ENCODE measurements at regions not wholly inside any gene's neighbourhood (a gene's known extent, or its start where the extent isn't known, plus 50 kb on each side); places are given as distances from the start of the nearest gene placed in this dataset.

- Mint-ChIP-seq H3K27me3 (no peaks in the 10 kb centered on the region), H3K4me3 (no peak overlapping the region), H3K9me3 (peaks cover 9% of the 10 kb centered on the region), H3K4me1 (no peaks in the 10 kb centered on the region), H3K27ac (no peak overlapping the region), H3K36me3 (no peaks in the 10 kb centered on the region)
- CTCF ChIA-PET = no interaction called here
- no peak for DNase-seq
Observed at GRCh38 chr20:60900618-60901017, 351.4 kb upstream of the CDH4 start.

- CTCF ChIA-PET = no interaction called here
- DNase-seq = no peak
- H3K9me3 Mint-ChIP-seq = peaks cover 9% of the 10 kb centered on the region
- H3K4me3 Mint-ChIP-seq = no peak overlapping the region
- H3K27ac Mint-ChIP-seq = no peak overlapping the region
- no peaks in the 10 kb centered on the region for H3K36me3 Mint-ChIP-seq
- H3K4me1 Mint-ChIP-seq = no peaks in the 10 kb centered on the region
- H3K27me3 Mint-ChIP-seq = no peaks in the 10 kb centered on the region
Observed at GRCh38 chr20:60901831-60902230, 350.2 kb upstream of the CDH4 start.

GRCh38 chr20:60903325-60903971, 348.6 kb upstream of the CDH4 start:
- no peak for DNase-seq
- H3K9me3 Mint-ChIP-seq = peaks cover 9% of the 10 kb centered on the region
- H3K36me3 Mint-ChIP-seq = no peaks in the 10 kb centered on the region
- no peak overlapping the region for H3K27ac Mint-ChIP-seq
- CTCF ChIA-PET = no interaction called here
- H3K4me3 Mint-ChIP-seq = no peak overlapping the region
- H3K27me3 Mint-ChIP-seq = no peaks in the 10 kb centered on the region
- H3K4me1 Mint-ChIP-seq = no peaks in the 10 kb centered on the region

GRCh38 chr20:60904730-60905129, 347.3 kb upstream of the CDH4 start:
- CTCF ChIA-PET = no interaction called here
- no peak for DNase-seq
- Mint-ChIP-seq H3K27me3 (no peaks in the 10 kb centered on the region), H3K4me3 (no peak overlapping the region), H3K4me1 (no peaks in the 10 kb centered on the region), H3K9me3 (peaks cover 13% of the 10 kb centered on the region), H3K27ac (no peak overlapping the region), H3K36me3 (no peaks in the 10 kb centered on the region)

GRCh38 chr20:60905919-60906318, 346.1 kb upstream of the CDH4 start:
- Mint-ChIP-seq H3K36me3 (no peaks in the 10 kb centered on the region), H3K27ac (no peak overlapping the region), H3K9me3 (peaks cover 13% of the 10 kb centered on the region), H3K4me3 (no peak overlapping the region), H3K27me3 (no peaks in the 10 kb centered on the region), H3K4me1 (no peaks in the 10 kb centered on the region)
- CTCF ChIA-PET = no interaction called here
- DNase-seq = no peak

GRCh38 chr20:60906555-60906954, 345.5 kb upstream of the CDH4 start:
- H3K4me3 Mint-ChIP-seq = no peak overlapping the region
- H3K36me3 Mint-ChIP-seq = no peaks in the 10 kb centered on the region

GRCh38 chr20:60913298-60913697, 338.8 kb upstream of the CDH4 start:
- CTCF ChIA-PET = no interaction called here
- DNase-seq = no peak
- no peak overlapping the region for H3K27ac Mint-ChIP-seq
- H3K9me3 Mint-ChIP-seq = peaks cover 3% of the 10 kb centered on the region
- no peak overlapping the region for H3K4me3 Mint-ChIP-seq
- no peaks in the 10 kb centered on the region for H3K27me3 Mint-ChIP-seq
- H3K36me3 Mint-ChIP-seq = no peaks in the 10 kb centered on the region
- H3K4me1 Mint-ChIP-seq = no peaks in the 10 kb centered on the region

More at GRCh38 chr20:60906555-60906954, 345.5 kb upstream of the CDH4 start:
- no peak for DNase-seq
- no peaks in the 10 kb centered on the region for H3K27me3 Mint-ChIP-seq
- H3K9me3 Mint-ChIP-seq = peaks cover 13% of the 10 kb centered on the region
- no peak overlapping the region for H3K27ac Mint-ChIP-seq
- no peaks in the 10 kb centered on the region for H3K4me1 Mint-ChIP-seq
- CTCF ChIA-PET = no interaction called here

GRCh38 chr20:60921022-60921622, 330.9 kb upstream of the CDH4 start:
- no peaks in the 10 kb centered on the region for H3K4me1 Mint-ChIP-seq
- DNase-seq = no peak
- no peaks in the 10 kb centered on the region for H3K9me3 Mint-ChIP-seq
- H3K27me3 Mint-ChIP-seq = no peaks in the 10 kb centered on the region
- H3K4me3 Mint-ChIP-seq = no peak overlapping the region
- H3K36me3 Mint-ChIP-seq = no peaks in the 10 kb centered on the region
- H3K27ac Mint-ChIP-seq = no peak overlapping the region
- CTCF ChIA-PET = no interaction called here

- no peaks in the 10 kb centered on the region for H3K27me3 Mint-ChIP-seq
- H3K9me3 Mint-ChIP-seq = no peaks in the 10 kb centered on the region
- H3K36me3 Mint-ChIP-seq = no peaks in the 10 kb centered on the region
- DNase-seq = no peak
- no peak overlapping the region for H3K4me3 Mint-ChIP-seq
- CTCF ChIA-PET = no interaction called here
- no peak overlapping the region for H3K27ac Mint-ChIP-seq
- no peaks in the 10 kb centered on the region for H3K4me1 Mint-ChIP-seq
Observed at GRCh38 chr20:60926831-60927230, 325.2 kb upstream of the CDH4 start.

- no peak for DNase-seq
- no peaks in the 10 kb centered on the region for H3K4me1 Mint-ChIP-seq
- H3K4me3 Mint-ChIP-seq = no peak overlapping the region
- CTCF ChIA-PET = no interaction called here
- H3K27me3 Mint-ChIP-seq = no peaks in the 10 kb centered on the region
- no peaks in the 10 kb centered on the region for H3K9me3 Mint-ChIP-seq
- H3K36me3 Mint-ChIP-seq = no peaks in the 10 kb centered on the region
- H3K27ac Mint-ChIP-seq = no peak overlapping the region
Observed at GRCh38 chr20:60928341-60928740, 323.7 kb upstream of the CDH4 start.

GRCh38 chr20:60930023-60930790, 321.9 kb upstream of the CDH4 start:
- H3K4me1 Mint-ChIP-seq = no peaks in the 10 kb centered on the region
- no peak overlapping the region for H3K4me3 Mint-ChIP-seq
- no peaks in the 10 kb centered on the region for H3K27me3 Mint-ChIP-seq
- H3K36me3 Mint-ChIP-seq = no peaks in the 10 kb centered on the region
- DNase-seq = no peak
- no peaks in the 10 kb centered on the region for H3K9me3 Mint-ChIP-seq
- H3K27ac Mint-ChIP-seq = no peak overlapping the region
- CTCF ChIA-PET = no interaction called here

- Mint-ChIP-seq H3K4me1 (no peaks in the 10 kb centered on the region), H3K36me3 (no peaks in the 10 kb centered on the region), H3K27ac (no peak overlapping the region), H3K4me3 (no peak overlapping the region), H3K9me3 (no peaks in the 10 kb centered on the region), H3K27me3 (no peaks in the 10 kb centered on the region)
- DNase-seq = no peak
- CTCF ChIA-PET = no interaction called here
Observed at GRCh38 chr20:60931696-60932095, 320.4 kb upstream of the CDH4 start.

- no peak for DNase-seq
- H3K27ac Mint-ChIP-seq = no peak overlapping the region
- CTCF ChIA-PET = no interaction called here
Observed at GRCh38 chr20:60934724-60935123, 317.3 kb upstream of the CDH4 start.

GRCh38 chr20:60935971-60936370, 316.1 kb upstream of the CDH4 start:
- no peak overlapping the region for H3K27ac Mint-ChIP-seq
- CTCF ChIA-PET = no interaction called here
- no peaks in the 10 kb centered on the region for H3K36me3 Mint-ChIP-seq
- no peaks in the 10 kb centered on the region for H3K4me1 Mint-ChIP-seq
- H3K4me3 Mint-ChIP-seq = no peak overlapping the region
- no peaks in the 10 kb centered on the region for H3K9me3 Mint-ChIP-seq
- DNase-seq = no peak
- no peaks in the 10 kb centered on the region for H3K27me3 Mint-ChIP-seq

More at GRCh38 chr20:60934724-60935123, 317.3 kb upstream of the CDH4 start:
- Mint-ChIP-seq H3K4me3 (no peak overlapping the region), H3K36me3 (no peaks in the 10 kb centered on the region), H3K9me3 (no peaks in the 10 kb centered on the region), H3K27me3 (no peaks in the 10 kb centered on the region), H3K4me1 (no peaks in the 10 kb centered on the region)

GRCh38 chr20:60937585-60937984, 314.5 kb upstream of the CDH4 start:
- Mint-ChIP-seq H3K27me3 (no peaks in the 10 kb centered on the region), H3K4me3 (no peak overlapping the region), H3K9me3 (no peaks in the 10 kb centered on the region), H3K27ac (no peak overlapping the region), H3K4me1 (no peaks in the 10 kb centered on the region), H3K36me3 (no peaks in the 10 kb centered on the region)
- no peak for DNase-seq
- CTCF ChIA-PET = no interaction called here

Data from activated naive CD4-positive, alpha-beta T cell treated with anti-CD3 and anti-CD28 coated beads, Interleukin-2, amount 10 ng/mL, durations not matched to agents 7 days and 5 days (primary cell).